Gastrocnemius medialis (tissue), 4 donors: ENCODE measurements at regions not wholly inside any gene's neighbourhood (a gene's known extent, or its start where the extent isn't known, plus 50 kb on each side); places are given as distances from the start of the nearest gene placed in this dataset.
"Not testable (repeated sequence)": the region's sequence is repeated elsewhere in the genome, so short reads cannot be mapped to it uniquely, and the experiment has no call there.

ENCODE experiments used
- CTCF ChIP-seq, 5 experiments: fragments of 450-650 bp in 3 of 5; fragments of 200-600 bp in 2 of 5; sonication (generic) in 2 of 5; IDR thresholded peaks in 4 of 5; conservative IDR thresholded peaks in 1 of 5; 1 replicate in 4 of 5; 2 replicates in 1 of 5; pipeline ENCODE4 v1.5.1; 2016 to 2019; ENCODE audit warnings: antibody characterized with exemption in 5 of 5, mild to moderate bottlenecking in 3 of 5, moderate library complexity in 3 of 5
- POLR2A ChIP-seq, 2 donors: fragments of 450-650 bp; IDR thresholded peaks; one replicate each; pipeline ENCODE4 v1.6.1; 2017; ENCODE audit warnings: antibody characterized with exemption in 2 of 2, mild to moderate bottlenecking in 2 of 2, moderate library complexity in 2 of 2

GRCh38 chr15:24202297-24202696 is 473.3 kb upstream of the NPAP1 start:
- not testable (repeated sequence) for TF ChIP-seq CTCF (IDR thresholded peaks at IDR 0.05 in 4 of 5, conservative IDR thresholded peaks at IDR 0.05 in 1 of 5); POLR2A (IDR thresholded peaks at IDR 0.05)
